Muscle of leg (tissue), 3 donors: ENCODE measurements at regions not wholly inside any gene's neighbourhood (a gene's known extent, or its start where the extent isn't known, plus 50 kb on each side); places are given as distances from the start of the nearest gene placed in this dataset.
"Not testable (repeated sequence)": the region's sequence is repeated elsewhere in the genome, so short reads cannot be mapped to it uniquely, and the experiment has no call there.

Experiments used
- DNase-seq: peaks from one replicate; pipeline ENCODE4 v3.0.0; 2013
- H3K27ac ChIP-seq: one replicate; pipeline ENCODE4 v1.5.1; 2013; ENCODE audit warnings: mild to moderate bottlenecking, low read length, control low read depth
- H3K27me3 ChIP-seq: one replicate; pipeline ENCODE4 v1.6.1; 2013; ENCODE audit warnings: low read length; ENCODE audit not compliant: control insufficient read depth, insufficient read depth
- H3K36me3 ChIP-seq: one replicate; pipeline ENCODE4 v1.6.1; 2013; ENCODE audit warnings: low read length; ENCODE audit not compliant: control insufficient read depth, insufficient read depth
- H3K4me1 ChIP-seq: one replicate; pipeline ENCODE4 v1.6.1; 2013; ENCODE audit warnings: low read length; ENCODE audit not compliant: control insufficient read depth, insufficient read depth
- H3K4me3 ChIP-seq: one replicate; pipeline ENCODE4 v1.5.1; 2013; ENCODE audit warnings: low read length, control low read depth
- H3K9me3 ChIP-seq: replicated peaks from 2 replicates; pipeline ENCODE4 v1.6.1; 2013; ENCODE audit warnings: low read depth, low read length; ENCODE audit not compliant: control insufficient read depth
- WGBS: methylation state at CpG from one replicate; pipeline ENCODE4 v1.1.5; 2013; ENCODE audit warnings: missing lambda C conversion rate; ENCODE audit not compliant: insufficient coverage; 5-methylcytosine and 5-hydroxymethylcytosine counted together

GRCh38 chr18:14460364-14460763 lies 83.0 kb downstream of the POTEC start:
- H3K4me1 ChIP-seq, H3K27me3 ChIP-seq, H3K9me3 ChIP-seq, H3K36me3 ChIP-seq, DNase-seq, H3K4me3 ChIP-seq, H3K27ac ChIP-seq: not testable (repeated sequence)
- 89% methylated on average over 17 of the region's 17 CpGs for WGBS

DNA sequence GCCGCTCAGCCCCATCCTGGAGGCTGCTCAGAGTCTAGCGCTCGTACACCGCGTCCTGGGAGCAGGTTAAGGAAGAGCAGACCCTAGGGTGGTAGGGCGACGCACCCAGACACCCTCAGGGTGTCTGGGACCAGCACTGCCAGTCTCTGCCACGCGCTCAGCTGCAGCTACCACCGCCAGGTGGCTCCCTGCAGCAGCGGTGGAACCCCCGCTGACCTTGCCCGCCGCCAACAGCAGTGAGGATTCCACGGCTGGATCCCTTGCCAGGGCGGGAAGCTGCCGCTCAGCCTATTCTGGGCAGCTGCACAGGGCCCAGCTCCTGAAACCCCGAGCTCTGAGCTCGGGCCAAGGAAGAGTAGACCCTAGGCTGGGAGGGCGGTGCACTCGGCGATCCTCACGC lies 83.6 kb downstream of the POTEC start:
- H3K36me3 ChIP-seq, H3K27ac ChIP-seq, H3K4me3 ChIP-seq, H3K27me3 ChIP-seq, H3K9me3 ChIP-seq, DNase-seq, H3K4me1 ChIP-seq: not testable (repeated sequence)
- 85% methylated on average over 14 of the region's 23 CpGs for WGBS

GRCh38 chr18:14458009-14458945 lies 85.1 kb downstream of the POTEC start:
- H3K27me3 ChIP-seq, H3K27ac ChIP-seq, DNase-seq, H3K36me3 ChIP-seq, H3K4me3 ChIP-seq, H3K9me3 ChIP-seq, H3K4me1 ChIP-seq: not testable (repeated sequence)
- WGBS, result 26% methylated on average over 22 of the region's 62 CpGs

DNA sequence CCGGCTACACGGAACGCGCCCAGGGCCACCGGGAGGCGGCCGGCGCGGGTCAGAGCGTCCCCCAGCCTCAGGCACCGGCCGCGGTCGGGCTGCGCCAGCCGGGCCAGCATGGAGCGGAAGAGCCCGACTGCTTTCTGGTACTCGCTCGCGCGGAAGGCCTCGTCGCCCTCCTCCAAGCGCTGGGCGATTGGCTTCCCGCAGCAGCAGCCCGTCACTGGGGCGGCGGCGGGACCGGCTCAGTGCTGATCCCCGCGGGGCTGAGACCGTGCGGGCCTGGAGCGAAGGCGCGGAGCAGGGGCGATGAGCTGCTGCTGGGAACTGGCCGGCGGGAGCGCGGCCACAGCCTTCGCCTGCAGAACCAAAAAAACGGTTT lies 92.8 kb downstream of the POTEC start:
- H3K27ac ChIP-seq, H3K4me3 ChIP-seq, H3K36me3 ChIP-seq, H3K27me3 ChIP-seq, H3K9me3 ChIP-seq, H3K4me1 ChIP-seq: not testable (repeated sequence)
- peak; percentile 3 for DNase-seq
- WGBS, result 0% methylated on average over 12 of the region's 46 CpGs

GRCh38 chr18:14449995-14450636 lies 93.3 kb downstream of the POTEC start:
- not testable (repeated sequence) for H3K4me3 ChIP-seq, H3K9me3 ChIP-seq, H3K4me1 ChIP-seq, H3K36me3 ChIP-seq, H3K27ac ChIP-seq, H3K27me3 ChIP-seq
- DNase-seq, result peak; percentile 11
- WGBS, result no CpG with 5 or more reads among the region's 60 CpGs

GRCh38 chr18:14449062-14449461 lies 94.3 kb downstream of the POTEC start:
- WGBS, result 95% methylated on average over 3 of the region's 12 CpGs
- H3K36me3 ChIP-seq, H3K9me3 ChIP-seq, H3K27me3 ChIP-seq, H3K27ac ChIP-seq, H3K4me1 ChIP-seq, H3K4me3 ChIP-seq, DNase-seq: not testable (repeated sequence)

DNA sequence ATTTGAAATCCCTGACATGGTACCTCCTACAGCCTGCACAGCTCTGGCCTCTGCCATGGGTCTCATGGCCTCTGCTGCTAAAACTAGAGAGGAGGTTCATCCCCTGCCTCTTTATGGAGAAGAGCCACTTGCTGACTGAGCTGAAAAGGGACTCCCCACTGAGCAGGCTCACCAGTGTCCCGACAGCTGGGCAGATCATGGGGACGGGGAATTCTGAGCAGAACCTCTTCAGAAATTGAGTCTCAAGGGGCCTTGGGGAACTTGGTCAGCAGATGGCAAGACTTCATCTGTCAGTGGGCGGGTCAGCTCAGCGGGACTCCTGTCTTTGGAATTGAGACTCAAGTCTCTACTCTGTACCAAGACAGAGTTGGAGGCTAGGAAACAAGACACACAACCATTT lies 95.7 kb downstream of the POTEC start:
- not testable (repeated sequence) for H3K27me3 ChIP-seq, H3K4me1 ChIP-seq, H3K36me3 ChIP-seq, H3K4me3 ChIP-seq, H3K27ac ChIP-seq, DNase-seq, H3K9me3 ChIP-seq
- WGBS, result 80% methylated on average over 1 of the region's 4 CpGs

- not testable (repeated sequence) for H3K27me3 ChIP-seq, H3K9me3 ChIP-seq, H3K27ac ChIP-seq, DNase-seq, H3K36me3 ChIP-seq, H3K4me1 ChIP-seq, H3K4me3 ChIP-seq
- no CpG with 5 or more reads among the region's 4 CpGs for WGBS
Observed at GRCh38 chr18:14435460-14435859, 107.9 kb downstream of the POTEC start.

GRCh38 chr18:14432371-14432770 lies 111.0 kb downstream of the POTEC start:
- H3K27me3 ChIP-seq, DNase-seq, H3K36me3 ChIP-seq, H3K27ac ChIP-seq, H3K4me1 ChIP-seq, H3K4me3 ChIP-seq, H3K9me3 ChIP-seq: not testable (repeated sequence)
- 100% methylated on average over 1 of the region's 10 CpGs for WGBS

DNA sequence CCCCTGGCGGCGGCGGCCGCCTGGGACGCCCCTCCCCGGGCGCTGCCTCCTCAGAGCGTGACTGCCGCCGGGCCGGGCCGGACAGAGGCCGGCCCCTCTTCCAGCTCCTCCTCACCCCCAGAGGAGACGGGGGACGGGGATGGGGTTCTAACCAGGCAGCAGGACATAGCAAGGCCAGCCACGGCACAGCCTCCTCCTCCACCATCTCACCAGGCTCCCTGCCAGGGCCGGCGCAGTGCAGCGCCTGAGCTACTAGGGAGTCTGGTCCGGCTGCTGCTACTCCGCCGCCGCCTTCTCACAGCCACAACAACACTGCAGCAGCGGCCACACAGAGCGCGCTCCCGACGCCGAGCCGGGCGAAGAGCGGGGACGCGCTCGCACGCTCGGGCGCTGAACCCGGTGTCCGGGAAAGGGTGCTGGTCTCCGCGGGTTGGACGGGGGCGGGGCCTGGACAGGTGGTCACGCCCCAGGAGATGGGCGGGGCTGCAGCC lies 112.3 kb downstream of the POTEC start:
- DNase-seq, result peak; percentile 7
- H3K4me3 ChIP-seq, result peak overlapping the region; percentile 25
- not testable (repeated sequence) for H3K36me3 ChIP-seq, H3K27ac ChIP-seq, H3K4me1 ChIP-seq, H3K27me3 ChIP-seq, H3K9me3 ChIP-seq
- WGBS, result 1% methylated on average over 44 of the region's 46 CpGs
